Stimulated activated CD4-positive, alpha-beta T cell treated with anti-CD3 and anti-CD28 coated beads, Interleukin-15, amount 100 ng/mL, for 48 hours (primary cell): ENCODE measurements at regions not wholly inside any gene's neighbourhood (a gene's known extent, or its start where the extent isn't known, plus 50 kb on each side); places are given as distances from the start of the nearest gene placed in this dataset.
"Not testable (repeated sequence)": the region's sequence is repeated elsewhere in the genome, so short reads cannot be mapped to it uniquely, and the experiment has no call there.

Source experiments
- DNase-seq, 2 donors: peaks; one replicate each; pipeline ENCODE4 v3.0.0-alpha.2; 2020; ENCODE audit warnings: low read depth in 2 of 2

DNA sequence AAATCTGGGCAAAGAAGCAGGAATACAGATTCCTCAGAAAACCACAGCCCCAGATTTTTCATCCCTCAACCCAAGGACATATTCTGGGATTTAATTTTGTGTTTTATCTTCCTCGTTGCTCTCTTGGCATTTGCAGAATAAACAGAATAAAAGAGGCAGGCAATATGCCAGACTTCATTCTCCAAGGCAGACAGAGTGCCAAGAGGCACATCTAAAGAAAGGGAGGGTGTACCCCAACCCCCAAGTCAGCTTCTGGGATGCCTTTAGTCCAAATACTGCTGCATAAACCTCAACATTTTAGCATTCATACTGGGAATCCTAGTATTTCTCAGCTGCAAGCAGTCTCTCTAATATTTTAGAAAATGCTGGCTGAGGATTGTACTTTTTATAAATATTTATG lies 629.2 kb downstream of the KLHL13 start:
- no peak for DNase-seq

DNA sequence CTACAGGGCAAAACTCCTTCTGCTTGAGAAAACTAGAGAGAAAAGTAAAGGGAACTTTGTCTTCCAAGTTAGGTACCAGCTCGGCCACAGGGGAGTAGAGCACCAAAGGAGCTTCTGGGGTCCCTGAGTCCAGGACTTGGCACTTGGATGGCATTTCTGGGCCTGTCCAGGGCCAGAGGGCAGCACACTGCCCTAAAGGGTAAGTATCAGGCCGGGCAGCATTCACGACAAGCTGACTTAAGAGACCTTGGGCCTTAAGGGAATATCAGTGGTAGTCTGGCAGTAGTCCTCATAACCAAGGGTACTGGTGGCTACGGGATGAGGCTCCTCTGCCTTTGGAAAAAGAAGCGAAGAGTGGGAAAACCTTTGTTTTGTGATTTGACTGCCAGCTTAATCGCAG lies 632.7 kb downstream of the KLHL13 start:
- DNase-seq = no peak

DNA sequence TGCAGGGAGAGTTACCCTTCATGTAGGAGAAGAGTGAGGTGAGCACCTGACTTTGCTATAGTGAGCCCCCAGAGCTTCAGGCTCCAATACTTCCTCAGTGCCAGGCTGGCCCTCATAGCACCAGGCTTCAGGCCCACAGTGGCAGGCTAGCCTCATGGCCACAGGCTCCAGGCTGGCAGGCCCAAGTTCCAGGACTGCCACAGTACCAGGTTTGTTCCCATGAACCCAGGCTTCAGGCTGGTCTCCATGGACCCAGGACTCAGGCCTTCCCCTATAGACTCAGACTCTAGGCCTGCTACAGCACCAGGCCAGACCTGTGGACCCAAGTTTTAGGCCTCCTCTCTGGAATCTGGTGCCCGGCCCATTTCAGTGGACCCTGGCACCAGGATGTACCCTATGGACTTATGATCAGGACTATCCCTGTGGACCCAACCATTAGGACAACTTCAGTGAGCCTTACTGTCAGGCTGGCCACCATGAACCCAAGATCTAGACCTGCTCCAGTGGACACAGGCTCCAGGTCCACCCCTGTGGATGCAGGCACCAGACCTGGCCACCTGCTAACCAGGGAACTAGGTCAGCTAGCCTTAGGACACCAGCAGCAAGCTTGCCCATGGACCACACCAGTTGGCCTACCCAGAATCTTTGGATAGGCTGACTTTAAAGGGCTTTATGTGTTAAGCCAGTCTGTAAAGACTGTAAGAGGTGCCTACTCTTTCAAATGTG lies 658.2 kb downstream of the KLHL13 start:
- no peak for DNase-seq

DNA sequence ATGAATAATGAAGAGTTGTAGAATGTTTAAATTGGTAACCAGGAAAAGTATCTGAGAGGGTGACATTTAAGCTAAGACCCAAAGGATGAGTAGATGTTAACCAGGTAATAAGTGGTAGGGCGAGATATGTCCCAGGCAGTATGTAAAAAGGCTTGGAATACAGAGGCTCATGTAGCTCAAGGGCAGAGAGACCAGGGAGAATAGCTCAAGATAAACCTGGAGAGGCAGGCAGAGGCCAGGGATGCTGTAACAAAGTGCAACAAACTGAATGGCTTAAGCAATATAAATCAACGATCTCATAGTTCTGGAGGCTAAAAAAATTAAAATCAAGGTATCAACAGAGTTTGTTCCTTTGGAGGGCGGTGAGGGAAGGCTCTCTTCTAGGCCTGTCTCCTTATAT lies 660.8 kb downstream of the KLHL13 start:
- DNase-seq = no peak

DNA sequence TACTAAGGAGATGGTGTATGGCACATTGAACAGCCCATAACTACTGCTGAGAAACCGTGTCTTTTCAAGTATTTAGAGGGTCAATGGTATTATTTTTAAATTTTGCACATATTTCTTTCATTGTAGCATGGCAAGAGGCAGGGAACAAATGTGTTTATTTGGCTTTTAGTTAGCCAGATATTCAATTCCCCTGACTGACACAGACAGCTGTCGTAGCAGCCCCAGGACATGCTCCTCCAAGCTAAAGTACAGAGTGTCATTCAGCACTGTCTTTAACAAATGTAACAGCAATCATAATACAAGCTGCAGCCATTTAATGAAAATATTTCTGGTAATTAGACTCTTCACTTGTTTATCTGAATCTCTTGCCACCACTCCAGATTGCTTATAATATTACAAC lies 687.1 kb downstream of the KLHL13 start:
- DNase-seq = no peak

DNA sequence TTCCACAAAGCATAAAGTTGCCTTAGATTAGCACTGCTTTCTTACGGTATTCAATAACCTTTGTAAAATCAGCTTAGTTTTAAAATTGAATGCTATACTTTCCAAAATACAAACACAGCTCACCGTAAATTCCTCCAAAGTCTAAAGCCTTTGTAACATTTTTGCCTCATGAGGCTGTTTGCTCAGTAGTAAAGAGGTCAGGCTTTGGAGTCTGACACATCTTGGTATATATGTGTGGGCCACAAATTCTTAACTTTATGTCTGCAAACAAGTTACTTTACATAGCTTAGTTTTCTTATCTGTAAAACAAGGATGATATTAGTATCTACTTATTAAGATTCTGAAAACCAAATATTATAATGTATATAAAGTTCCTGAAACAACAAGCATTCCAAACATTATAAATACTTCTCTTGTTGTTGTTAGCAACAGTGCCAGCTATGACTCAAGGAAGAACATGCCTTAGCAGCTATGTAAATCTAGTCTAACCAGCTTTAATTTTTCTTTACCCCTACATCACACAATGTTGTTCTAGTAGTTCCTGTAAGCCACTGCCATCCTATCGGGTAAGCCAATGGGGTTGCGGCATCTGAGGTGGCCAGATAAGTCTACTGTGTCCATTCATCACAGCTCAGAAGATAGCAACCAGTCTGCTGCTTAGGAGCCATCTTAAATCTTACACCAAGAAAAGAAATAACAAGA lies 709.0 kb downstream of the KLHL13 start:
- DNase-seq = no peak

DNA sequence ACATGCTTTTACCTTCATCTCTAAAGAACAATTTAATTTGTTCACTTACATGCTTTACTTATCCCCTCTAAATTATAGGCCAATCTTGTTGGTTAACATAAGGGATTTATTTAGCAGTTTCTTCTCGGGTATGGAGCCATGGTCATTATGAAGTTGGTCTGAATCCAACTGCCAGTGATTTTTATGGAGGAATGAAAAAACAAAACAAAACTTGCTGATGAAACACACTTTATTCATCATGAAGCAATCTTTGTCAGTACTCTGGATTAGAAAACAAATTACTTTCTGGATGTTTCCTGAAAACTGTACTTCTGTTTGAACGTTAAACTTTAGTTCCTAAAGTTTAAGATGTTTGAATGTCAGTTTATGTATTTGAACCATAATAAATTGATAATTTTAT lies 715.8 kb downstream of the KLHL13 start:
- DNase-seq = no peak

DNA sequence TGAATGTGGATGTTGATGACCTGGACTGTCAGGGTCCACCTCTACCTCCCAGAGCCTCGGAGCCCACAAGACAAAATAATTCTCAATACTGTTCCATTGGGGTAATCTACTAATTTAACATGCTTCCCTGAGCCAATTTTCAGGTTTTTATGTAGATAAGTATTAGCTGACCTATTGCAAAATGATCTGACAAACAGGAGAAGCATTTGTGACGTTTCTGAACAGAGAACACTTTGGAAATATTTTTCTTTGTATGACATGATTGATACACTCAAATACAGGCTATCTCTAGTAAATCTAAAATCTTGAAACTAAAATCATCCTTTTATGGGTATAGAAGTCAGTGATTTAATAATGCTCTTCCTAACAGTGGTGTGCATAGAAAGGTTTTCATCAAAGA lies 716.6 kb downstream of the KLHL13 start:
- DNase-seq = no peak

DNA sequence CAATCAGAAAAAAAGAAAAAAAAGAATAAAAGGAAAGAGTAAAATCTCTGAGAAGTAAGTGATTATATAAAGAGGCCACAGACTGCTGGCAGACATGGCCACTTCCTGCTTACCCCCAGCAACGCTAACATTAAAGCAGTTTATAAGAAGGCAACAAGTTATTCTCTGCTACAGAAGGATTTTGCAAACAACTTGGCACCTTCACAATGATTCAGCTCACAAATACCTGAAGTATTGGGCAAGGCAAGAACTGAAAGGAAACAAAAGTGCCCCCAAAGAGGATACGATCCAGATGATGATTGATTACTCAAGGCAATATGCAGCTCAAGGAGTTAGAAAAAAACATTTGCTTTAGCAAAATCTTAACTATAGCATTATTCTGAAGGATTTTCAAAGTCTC lies 718.8 kb downstream of the KLHL13 start:
- DNase-seq = no peak

DNA sequence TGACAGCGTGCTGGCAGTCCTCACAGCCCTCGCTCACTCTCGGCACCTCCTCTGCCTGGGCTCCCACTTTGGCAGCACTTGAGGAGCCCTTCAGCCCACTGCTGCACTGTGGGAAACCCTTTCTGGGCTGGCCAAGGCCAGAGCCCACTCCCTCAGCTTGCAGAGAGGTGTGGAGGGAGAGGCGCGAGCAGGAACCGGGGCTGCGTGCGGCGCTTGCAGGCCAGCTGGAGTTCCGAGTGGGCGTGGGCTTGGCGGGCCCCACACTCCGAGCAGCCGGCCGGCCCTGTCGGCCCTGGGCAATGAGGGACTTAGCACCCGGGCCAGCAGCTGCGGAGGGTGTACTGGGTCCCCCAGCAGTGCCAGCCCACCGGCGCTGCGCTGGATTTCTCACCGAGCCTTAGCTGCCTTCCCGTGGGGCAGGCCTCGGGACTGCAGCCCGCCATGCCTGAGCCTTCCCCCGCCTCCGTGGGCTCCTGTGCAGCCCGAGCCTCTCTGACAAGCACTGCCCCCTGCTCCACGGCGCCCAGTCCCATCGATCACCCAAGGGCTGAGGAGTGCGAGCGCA lies 722.0 kb downstream of the KLHL13 start:
- DNase-seq = not testable (repeated sequence)

DNA sequence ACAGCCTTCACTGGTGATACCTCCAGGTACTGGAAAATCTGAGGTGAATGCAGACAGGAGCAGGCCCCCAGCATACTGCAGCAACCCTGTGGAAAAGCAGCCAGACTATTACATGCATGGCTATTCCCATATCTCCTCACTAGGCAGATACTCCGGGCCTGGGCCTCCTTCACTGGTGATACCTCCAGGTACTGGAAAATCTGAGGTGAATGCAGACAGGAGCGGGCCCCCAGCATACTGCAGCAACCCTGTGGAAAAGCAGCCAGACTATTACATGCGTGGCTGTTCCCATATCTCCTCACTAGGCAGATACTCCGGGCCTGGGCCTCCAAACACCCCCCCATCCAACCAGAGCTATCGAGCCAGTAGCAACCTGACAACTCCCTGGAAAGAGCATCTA lies 724.2 kb downstream of the KLHL13 start:
- DNase-seq = not testable (repeated sequence)

DNA sequence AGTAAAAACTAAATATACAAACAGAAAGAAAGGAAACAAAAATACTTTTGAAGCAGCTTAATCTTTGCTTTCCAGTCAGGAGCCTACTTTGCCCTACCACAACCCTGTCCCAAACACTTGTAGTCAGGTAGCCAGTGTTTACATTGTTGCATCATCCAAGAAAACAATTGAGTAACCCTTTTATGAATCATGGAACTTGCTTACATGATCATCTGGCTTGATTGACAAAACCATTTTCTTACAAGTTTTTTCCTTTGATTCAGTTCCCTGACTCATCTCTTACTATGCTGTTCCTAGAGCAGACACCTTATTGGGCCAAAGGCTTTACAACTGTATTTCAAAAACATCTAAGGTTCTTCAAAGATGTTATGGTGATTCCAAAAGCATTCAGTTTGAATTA lies 740.1 kb downstream of the KLHL13 start:
- no peak for DNase-seq

DNA sequence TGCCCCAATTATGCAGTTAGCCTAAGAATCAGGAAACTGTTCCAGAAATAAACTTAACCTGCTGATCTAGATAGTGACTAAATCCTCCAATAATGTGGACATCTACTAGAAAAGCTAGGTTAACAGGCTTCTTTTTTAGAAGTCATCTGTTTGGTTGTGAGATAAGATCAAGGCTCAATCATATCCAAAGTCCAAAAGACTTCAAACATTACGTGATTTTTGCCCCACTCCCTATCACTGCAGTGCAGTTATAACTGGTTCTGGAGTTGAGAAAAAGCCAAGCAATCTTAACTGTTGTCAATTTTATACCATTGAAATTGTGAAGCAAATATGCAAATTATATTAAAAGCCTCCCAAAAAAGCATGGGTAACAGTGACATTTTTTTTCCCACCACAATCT lies 781.4 kb downstream of the KLHL13 start:
- no peak for DNase-seq

DNA sequence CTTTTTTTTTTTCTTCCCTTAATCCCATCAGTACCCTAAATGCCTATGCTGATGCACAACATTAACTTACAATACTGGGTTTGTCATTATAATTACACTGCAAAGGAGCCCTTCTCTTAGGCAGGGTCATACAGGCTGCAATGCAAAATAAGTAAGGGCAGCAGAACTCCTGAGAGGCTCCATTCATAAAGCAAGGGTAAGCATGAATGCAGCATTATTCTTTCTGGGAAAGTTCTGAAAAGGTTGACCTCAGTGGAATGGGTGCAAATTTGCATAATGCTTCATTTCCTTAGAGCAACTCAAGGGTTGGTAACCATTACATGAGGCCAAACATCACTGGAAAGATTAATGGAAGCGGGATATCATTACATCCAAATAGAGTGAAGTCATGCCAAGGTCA lies 789.2 kb downstream of the KLHL13 start:
- DNase-seq = no peak

DNA sequence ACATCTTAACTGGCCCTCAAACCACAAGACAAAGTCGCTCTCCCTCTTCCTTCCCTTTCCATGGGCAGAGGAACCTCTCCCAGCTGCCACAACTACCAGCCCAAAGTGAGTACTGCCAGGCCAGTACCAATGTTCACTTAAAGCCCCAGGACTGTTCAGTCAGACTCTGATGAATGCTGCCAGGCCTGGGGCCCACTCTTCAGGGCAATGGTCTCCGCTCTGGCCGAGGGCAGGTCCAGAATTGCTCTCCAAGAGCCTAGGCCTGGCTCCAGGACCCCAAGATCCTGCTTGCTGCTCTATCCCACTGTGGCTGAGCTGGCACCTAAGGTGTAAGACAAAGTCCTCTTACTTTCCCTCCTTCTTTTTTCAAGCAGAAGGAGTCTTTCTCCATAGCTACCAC lies 790.9 kb downstream of the KLHL13 start:
- DNase-seq = no peak

DNA sequence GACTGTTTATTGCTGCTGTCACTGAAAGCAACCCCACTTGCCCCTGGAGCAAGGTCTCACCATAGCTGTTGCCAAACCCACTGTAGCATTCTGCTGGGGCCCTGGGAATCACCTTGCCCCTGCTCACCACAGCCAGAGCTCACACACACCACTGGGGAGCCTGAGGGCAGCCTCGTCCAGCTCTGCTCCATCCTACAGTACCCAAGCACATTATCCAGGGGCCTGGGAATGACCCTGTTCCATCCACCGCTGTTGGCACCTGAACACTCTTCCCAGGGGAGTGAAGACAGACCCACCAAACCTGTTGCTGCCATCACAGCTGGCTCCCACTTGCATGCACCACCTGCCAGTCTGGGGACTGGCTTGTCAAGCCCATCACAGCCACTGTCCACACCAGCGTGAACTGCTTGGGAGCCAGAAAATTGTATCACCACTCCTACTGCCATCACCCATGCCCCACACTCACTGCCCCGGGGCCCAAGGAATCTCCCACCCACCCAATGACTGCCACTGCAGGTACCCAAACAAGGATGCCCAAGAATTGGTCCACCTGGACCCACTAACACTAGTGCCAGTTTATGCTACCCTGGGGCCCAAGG lies 811.3 kb downstream of the KLHL13 start:
- DNase-seq = no peak

DNA sequence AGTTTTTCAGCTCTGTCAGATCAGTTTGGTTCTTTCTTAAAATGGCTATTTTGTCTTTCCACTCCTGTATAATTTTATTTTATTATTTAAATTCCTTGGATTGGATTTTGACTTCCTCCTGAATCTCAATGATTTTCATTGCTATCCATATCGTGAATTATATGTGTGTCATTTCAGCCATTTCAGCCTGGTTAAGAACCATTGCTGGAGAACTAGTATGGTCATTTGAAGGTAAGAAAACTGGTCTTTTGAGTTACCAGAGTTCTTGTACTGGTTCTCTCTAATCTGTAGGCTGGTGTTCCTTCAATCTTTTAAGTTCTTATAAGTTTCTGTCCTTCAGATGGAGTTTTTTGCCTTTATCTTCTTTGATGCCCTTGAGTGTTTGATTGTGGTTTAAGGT lies 815.5 kb downstream of the KLHL13 start:
- DNase-seq = no peak

DNA sequence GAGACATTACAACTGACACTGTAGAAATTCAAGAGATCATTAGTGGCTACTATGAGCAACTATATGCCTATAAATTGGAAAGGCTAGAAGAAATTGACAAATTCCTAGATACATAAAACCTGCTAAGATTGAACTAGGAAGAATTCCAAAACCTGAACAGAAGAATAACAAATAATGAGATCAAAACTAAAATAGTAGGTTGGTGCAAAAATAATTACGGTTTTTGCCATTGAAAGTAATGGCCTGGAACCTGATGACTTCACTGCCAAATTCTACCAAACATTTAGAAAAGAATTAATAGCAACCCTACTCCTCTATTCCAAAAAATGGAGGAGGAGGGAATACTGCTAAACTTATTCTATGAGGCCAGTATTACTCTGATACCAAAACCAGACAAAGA lies 824.9 kb downstream of the KLHL13 start:
- DNase-seq = no peak

DNA sequence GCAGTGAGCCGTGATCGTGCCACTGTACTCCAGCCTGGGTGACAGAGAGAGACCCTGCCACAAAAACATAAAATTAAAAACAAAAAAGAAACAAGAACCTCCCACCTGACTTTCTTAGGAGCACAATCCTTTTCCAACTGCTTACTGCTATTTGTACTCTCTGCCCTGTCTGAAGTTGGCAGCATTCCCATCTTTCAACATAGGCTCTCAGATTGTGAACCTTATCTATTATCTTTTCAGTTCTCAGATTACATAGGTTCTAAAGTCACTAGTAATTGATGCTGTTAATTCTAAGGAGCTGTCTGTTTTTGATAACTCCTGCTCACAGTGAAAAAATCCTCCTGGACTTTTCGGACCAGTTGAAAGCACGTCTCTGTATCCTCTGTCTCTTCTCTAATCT lies 812.2 kb upstream of the CT83 start:
- DNase-seq = no peak
